NT2/D1 (cell line): ENCODE measurements at regions not wholly inside any gene's neighbourhood (a gene's known extent, or its start where the extent isn't known, plus 50 kb on each side); places are given as distances from the start of the nearest gene placed in this dataset.

Source experiments
- DNase-seq: peaks from one replicate; pipeline ENCODE4 v3.0.0-alpha.2; 2011; ENCODE audit warnings: low read depth, low spot score
- H3K27me3 ChIP-seq: 2 replicates; pipeline ENCODE4 v1.6.0; 2011; ENCODE audit warnings: mild to moderate bottlenecking; ENCODE audit not compliant: insufficient read length, insufficient read depth
- H3K36me3 ChIP-seq: 2 replicates; pipeline ENCODE4 v1.6.1; 2011; ENCODE audit warnings: mild to moderate bottlenecking, low read length, mixed read lengths; ENCODE audit not compliant: insufficient read depth, insufficient read length
- H3K4me1 ChIP-seq: 2 replicates; pipeline ENCODE4 v1.5.1; 2011; ENCODE audit not compliant: insufficient read depth, insufficient read length
- H3K4me3 ChIP-seq: 2 replicates; pipeline ENCODE4 v1.5.1; 2011; ENCODE audit warnings: low read depth; ENCODE audit not compliant: insufficient read length
- H3K9ac ChIP-seq: 2 replicates; pipeline ENCODE4 v1.6.0; 2011; ENCODE audit warnings: low read depth; ENCODE audit not compliant: insufficient read length
- H3K9me3 ChIP-seq: 2 replicates; pipeline ENCODE4 v1.5.1; 2011; ENCODE audit warnings: mild to moderate bottlenecking, low read length; ENCODE audit not compliant: insufficient read depth
- SUZ12 ChIP-seq: IDR thresholded peaks from 2 replicates; pipeline ENCODE4 v1.6.1; 2011; ENCODE audit not compliant: insufficient read length, insufficient read depth; ENCODE audit errors: extremely low read depth
- YY1 ChIP-seq: IDR thresholded peaks from 2 replicates; pipeline ENCODE4 v1.6.1; 2011; ENCODE audit not compliant: insufficient read length, insufficient read depth
- ZNF274 ChIP-seq: IDR thresholded peaks from 2 replicates; pipeline ENCODE4 v1.6.1; 2011; ENCODE audit warnings: mild to moderate bottlenecking, low read depth, low read length

DNA sequence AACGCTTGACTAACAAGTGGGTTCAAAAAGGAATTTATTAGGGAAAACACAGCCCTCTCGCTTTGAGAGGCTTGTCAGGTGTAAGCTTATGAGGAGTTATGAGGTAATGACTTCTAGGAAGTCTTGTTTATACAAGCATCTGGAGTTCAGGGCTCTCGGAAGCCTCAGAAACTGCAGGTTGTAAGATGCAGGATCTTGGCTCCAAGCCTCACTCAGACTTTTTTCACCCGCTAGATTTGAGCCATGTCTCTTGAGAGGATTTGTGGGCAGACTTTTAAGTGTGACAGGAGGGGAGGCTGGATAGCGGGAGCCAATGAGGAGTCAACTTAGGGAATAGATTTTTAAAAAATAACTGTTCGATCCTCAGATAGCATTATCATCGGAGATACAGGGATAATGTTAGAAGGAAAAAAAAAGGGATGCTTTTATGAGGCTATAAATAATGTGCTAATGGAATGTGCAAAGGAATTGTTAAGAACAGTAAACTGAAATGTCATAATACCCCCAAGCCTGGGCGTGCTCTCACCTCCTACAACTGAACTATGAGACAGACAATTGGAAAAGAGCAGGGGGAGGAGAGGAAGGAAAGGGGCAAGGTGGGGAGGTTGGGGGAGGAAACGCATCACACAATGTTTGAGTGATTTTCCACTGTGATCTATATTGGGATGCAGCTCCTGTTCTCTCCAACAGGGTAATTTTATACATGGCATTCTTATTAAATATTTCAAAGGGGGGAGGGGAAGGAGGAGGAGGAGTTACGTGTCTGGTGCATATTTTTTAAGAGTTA lies 107.4 kb upstream of the ESRRG start:
- Histone ChIP-seq H3K9me3 (no peaks in the 10 kb centered on the region), H3K9ac (no peak overlapping the region), H3K4me3 (no peak overlapping the region), H3K27me3 (no peaks in the 10 kb centered on the region), H3K4me1 (no peaks in the 10 kb centered on the region), H3K36me3 (no peaks in the 10 kb centered on the region)
- TF ChIP-seq ZNF274 (no peak), YY1 (no peak), SUZ12 (no peak)
- DNase-seq = no peak

GRCh38 chr1:216827251-216827650 lies 104.0 kb upstream of the ESRRG start:
- no peak overlapping the region for H3K4me3 ChIP-seq
- TF ChIP-seq ZNF274 (no peak), SUZ12 (no peak), YY1 (no peak)
- no peaks in the 10 kb centered on the region for H3K36me3 ChIP-seq
- no peaks in the 10 kb centered on the region for H3K9me3 ChIP-seq
- H3K4me1 ChIP-seq = no peaks in the 10 kb centered on the region
- H3K9ac ChIP-seq = no peak overlapping the region
- H3K27me3 ChIP-seq = no peaks in the 10 kb centered on the region
- DNase-seq = no peak

- DNase-seq = no peak
Observed at GRCh38 chr1:216826646-216827045, 103.4 kb upstream of the ESRRG start.

GRCh38 chr1:216826214-216826613 lies 103.0 kb upstream of the ESRRG start:
- TF ChIP-seq YY1 (no peak), SUZ12 (no peak), ZNF274 (no peak)
- H3K9me3 ChIP-seq = no peaks in the 10 kb centered on the region
- DNase-seq = no peak

More at GRCh38 chr1:216826646-216827045, 103.4 kb upstream of the ESRRG start:
- no peak overlapping the region for H3K4me3 ChIP-seq
- TF ChIP-seq SUZ12 (no peak), ZNF274 (no peak), YY1 (no peak)
- no peaks in the 10 kb centered on the region for H3K9me3 ChIP-seq
- no peaks in the 10 kb centered on the region for H3K27me3 ChIP-seq
- no peak overlapping the region for H3K9ac ChIP-seq
- no peaks in the 10 kb centered on the region for H3K36me3 ChIP-seq
- no peaks in the 10 kb centered on the region for H3K4me1 ChIP-seq

DNA sequence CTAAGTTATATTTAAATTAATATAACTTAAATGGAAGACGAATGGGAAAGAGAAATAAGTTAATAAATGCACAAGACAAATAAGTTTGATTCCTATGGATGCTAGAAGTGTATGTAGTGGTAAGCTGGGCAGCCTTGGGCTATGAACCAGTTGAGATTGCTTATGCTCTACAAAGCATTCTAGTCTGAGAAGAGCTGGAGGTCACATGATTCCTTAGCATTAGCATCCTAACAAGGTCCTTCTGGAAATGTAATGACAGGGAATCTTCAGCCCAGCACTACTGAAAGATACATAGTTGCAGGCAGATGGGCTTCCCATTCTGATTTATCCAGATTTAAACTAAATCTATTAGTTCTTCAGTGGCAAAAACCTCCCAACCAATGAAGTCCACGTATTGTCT lies 102.3 kb upstream of the ESRRG start:
- no peaks in the 10 kb centered on the region for H3K9me3 ChIP-seq
- no peak for DNase-seq
- no peaks in the 10 kb centered on the region for H3K36me3 ChIP-seq
- no peaks in the 10 kb centered on the region for H3K27me3 ChIP-seq
- H3K4me1 ChIP-seq = no peaks in the 10 kb centered on the region
- H3K9ac ChIP-seq = no peak overlapping the region
- H3K4me3 ChIP-seq = no peak overlapping the region
- no peak for TF ChIP-seq YY1
- TF ChIP-seq SUZ12 = no peak
- no peak for TF ChIP-seq ZNF274

More at GRCh38 chr1:216826214-216826613, 103.0 kb upstream of the ESRRG start:
- Histone ChIP-seq H3K4me3 (no peak overlapping the region), H3K36me3 (no peaks in the 10 kb centered on the region), H3K9ac (no peak overlapping the region), H3K4me1 (no peaks in the 10 kb centered on the region), H3K27me3 (no peaks in the 10 kb centered on the region)

- TF ChIP-seq YY1 = no peak
- no peak for TF ChIP-seq SUZ12
- TF ChIP-seq ZNF274 = no peak
- Histone ChIP-seq H3K9ac (no peak overlapping the region), H3K36me3 (no peaks in the 10 kb centered on the region), H3K9me3 (no peaks in the 10 kb centered on the region), H3K27me3 (no peaks in the 10 kb centered on the region), H3K4me3 (no peak overlapping the region), H3K4me1 (no peaks in the 10 kb centered on the region)
- no peak for DNase-seq
Observed at GRCh38 chr1:216824511-216824910, 101.3 kb upstream of the ESRRG start.

GRCh38 chr1:216823731-216824130 lies 100.5 kb upstream of the ESRRG start:
- no peaks in the 10 kb centered on the region for H3K36me3 ChIP-seq
- H3K9me3 ChIP-seq = no peaks in the 10 kb centered on the region
- TF ChIP-seq YY1 (no peak), SUZ12 (no peak), ZNF274 (no peak)
- H3K4me1 ChIP-seq = no peaks in the 10 kb centered on the region
- no peak overlapping the region for H3K4me3 ChIP-seq
- no peaks in the 10 kb centered on the region for H3K27me3 ChIP-seq
- H3K9ac ChIP-seq = no peak overlapping the region
- no peak for DNase-seq

GRCh38 chr1:216822480-216822879 lies 99.3 kb upstream of the ESRRG start:
- H3K4me1 ChIP-seq = no peaks in the 10 kb centered on the region
- H3K27me3 ChIP-seq = no peaks in the 10 kb centered on the region
- no peak overlapping the region for H3K4me3 ChIP-seq
- TF ChIP-seq SUZ12 = no peak
- TF ChIP-seq YY1 = no peak
- TF ChIP-seq ZNF274 = no peak
- no peak for DNase-seq
- no peaks in the 10 kb centered on the region for H3K36me3 ChIP-seq
- H3K9ac ChIP-seq = no peak overlapping the region
- no peaks in the 10 kb centered on the region for H3K9me3 ChIP-seq
